Neural cell (in vitro differentiated cells): ENCODE measurements at regions not wholly inside any gene's neighbourhood (a gene's known extent, or its start where the extent isn't known, plus 50 kb on each side); places are given as distances from the start of the nearest gene placed in this dataset.

Source experiments
- H2AFZ ChIP-seq: fragments of 200-600, 300-800 bp; sonication (generic), shearing (Covaris generic); 2 replicates; pipeline ENCODE4 v1.6.0; 2014; ENCODE audit warnings: low read depth, mild to moderate bottlenecking, antibody characterized with exemption, low read length, moderate library complexity
- H3F3A ChIP-seq: fragments of 200-600 bp; shearing (Covaris generic); 2 replicates; pipeline ENCODE4 v1.6.1; 2016; ENCODE audit warnings: mild to moderate bottlenecking, moderate library complexity, mixed read lengths, antibody characterized with exemption, low read length; ENCODE audit not compliant: insufficient read depth, poor library complexity, severe bottlenecking
- H3K27ac ChIP-seq: fragments of 200-600, 300-800 bp; sonication (generic), shearing (Covaris generic); 2 replicates; pipeline ENCODE4 v1.5.1; 2014; ENCODE audit warnings: mild to moderate bottlenecking, low read length, moderate library complexity
- H3K27me3 ChIP-seq: fragments of 300-800, 200-600 bp; sonication (generic), shearing (Covaris generic); 2 replicates; pipeline ENCODE4 v1.6.0; 2014; ENCODE audit warnings: mild to moderate bottlenecking, low read depth, low read length, moderate library complexity; ENCODE audit not compliant: insufficient read depth
- H3K36me3 ChIP-seq: fragments of 300-800, 200-600 bp; sonication (generic), shearing (Covaris generic); 2 replicates; pipeline ENCODE4 v1.5.1; 2014; ENCODE audit warnings: mild to moderate bottlenecking, antibody characterized with exemption, low read length, moderate library complexity; ENCODE audit not compliant: insufficient read depth
- H3K4me2 ChIP-seq: fragments of 300-800, 200-600 bp; sonication (generic), shearing (Covaris generic); 2 replicates; pipeline ENCODE4 v1.6.0; 2014; ENCODE audit warnings: mild to moderate bottlenecking, low read length
- H3K4me3 ChIP-seq: fragments of 300-800, 200-600 bp; sonication (generic), shearing (Covaris generic); 2 replicates; pipeline ENCODE4 v1.5.1; 2014; ENCODE audit warnings: mild to moderate bottlenecking, low read length, moderate library complexity
- H3K79me2 ChIP-seq: fragments of 200-600 bp; shearing (Covaris generic); replicated peaks from 2 replicates; pipeline ENCODE4 v1.6.0; 2014; ENCODE audit warnings: mild to moderate bottlenecking, low read length, moderate library complexity; ENCODE audit not compliant: insufficient read depth
- H3K9ac ChIP-seq: fragments of 300-800, 200-600 bp; sonication (generic), shearing (Covaris generic); 2 replicates; pipeline ENCODE4 v1.6.1; 2016; ENCODE audit warnings: mild to moderate bottlenecking, low read length, mixed read lengths
- H3K9me2 ChIP-seq: fragments of 200-600 bp; shearing (Covaris generic); 2 replicates; pipeline ENCODE4 v1.6.1; 2016; ENCODE audit warnings: mild to moderate bottlenecking, low read length, mixed read lengths; ENCODE audit not compliant: insufficient read depth
- H3K9me3 ChIP-seq: fragments of 200-600, 300-800 bp; sonication (generic), shearing (Covaris generic); 2 replicates; pipeline ENCODE4 v1.6.1; 2016; ENCODE audit warnings: mild to moderate bottlenecking, mixed run types, low read length, moderate library complexity, mixed read lengths
- H4K20me1 ChIP-seq: fragments of 200-600 bp; shearing (Covaris generic); 2 replicates; pipeline ENCODE4 v1.6.1; 2016; ENCODE audit warnings: mild to moderate bottlenecking, mixed run types; ENCODE audit not compliant: insufficient read depth
- EP300 ChIP-seq: fragments of 450-650 bp; conservative IDR thresholded peaks from 2 replicates; pipeline ENCODE4 v1.6.1; 2014; ENCODE audit warnings: antibody characterized with exemption, mild to moderate bottlenecking, moderate library complexity; ENCODE audit not compliant: poor library complexity, severe bottlenecking
- EZH2 ChIP-seq: fragments of 200-600, 300-800 bp; shearing (Covaris generic), sonication (generic); IDR thresholded peaks from 2 replicates; pipeline ENCODE4 v1.6.1; 2014; ENCODE audit warnings: antibody characterized with exemption, low read length, borderline replicate concordance, mild to moderate bottlenecking; ENCODE audit not compliant: insufficient read depth, poor library complexity, severe bottlenecking
- MXI1 ChIP-seq: fragments of 450-650 bp; conservative IDR thresholded peaks from 2 replicates; pipeline ENCODE4 v1.6.1; 2014; ENCODE audit warnings: antibody characterized with exemption, mild to moderate bottlenecking; ENCODE audit not compliant: poor library complexity, severe bottlenecking
- POLR2AphosphoS5 ChIP-seq: IDR thresholded peaks from 2 replicates; pipeline ENCODE4 v1.6.1; 2012
- RAD21 ChIP-seq: fragments of 450-650 bp; conservative IDR thresholded peaks from 2 replicates; pipeline ENCODE4 v1.6.1; 2014; ENCODE audit warnings: antibody characterized with exemption, mild to moderate bottlenecking, moderate library complexity
- REST ChIP-seq: IDR thresholded peaks from 2 replicates; pipeline ENCODE4 v1.6.1; 2012; ENCODE audit warnings: borderline replicate concordance
- SMC3 ChIP-seq: fragments of 450-650 bp; conservative IDR thresholded peaks from 2 replicates; pipeline ENCODE4 v1.6.1; 2014; ENCODE audit warnings: antibody characterized with exemption, mild to moderate bottlenecking, moderate library complexity; ENCODE audit not compliant: poor library complexity
- TAF1 ChIP-seq: IDR thresholded peaks from 2 replicates; pipeline ENCODE4 v1.6.1; 2012; ENCODE audit warnings: low read depth
- TF ChIP-seq, protein P1 (sequence below): fragments of 450-650 bp; IDR thresholded peaks from 2 replicates; pipeline ENCODE4 v1.5.1; 2014; ENCODE audit warnings: antibody characterized with exemption, mild to moderate bottlenecking, moderate library complexity; ENCODE audit not compliant: poor library complexity, severe bottlenecking

GRCh38 chr3:118808723-118809122 is 225.9 kb downstream of the IGSF11 start:
- Histone ChIP-seq H4K20me1 (no peaks in the 10 kb centered on the region), H2AFZ (no peak overlapping the region), H3F3A (peaks cover 3% of the 10 kb centered on the region), H3K9me3 (no peaks in the 10 kb centered on the region), H3K36me3 (no peaks in the 10 kb centered on the region), H3K9me2 (no peaks in the 10 kb centered on the region), H3K4me2 (no peak overlapping the region), H3K4me3 (no peak overlapping the region), H3K27me3 (no peaks in the 10 kb centered on the region), H3K27ac (no peak overlapping the region), H3K79me2 (no peaks in the 10 kb centered on the region), H3K9ac (no peak overlapping the region)
- TF ChIP-seq POLR2AphosphoS5 (no peak), RAD21 (no peak), REST (no peak), SMC3 (no peak), EZH2 (no peak), TAF1 (no peak), MXI1 (no peak), EP300 (no peak)
- TF ChIP-seq, protein P1, sequence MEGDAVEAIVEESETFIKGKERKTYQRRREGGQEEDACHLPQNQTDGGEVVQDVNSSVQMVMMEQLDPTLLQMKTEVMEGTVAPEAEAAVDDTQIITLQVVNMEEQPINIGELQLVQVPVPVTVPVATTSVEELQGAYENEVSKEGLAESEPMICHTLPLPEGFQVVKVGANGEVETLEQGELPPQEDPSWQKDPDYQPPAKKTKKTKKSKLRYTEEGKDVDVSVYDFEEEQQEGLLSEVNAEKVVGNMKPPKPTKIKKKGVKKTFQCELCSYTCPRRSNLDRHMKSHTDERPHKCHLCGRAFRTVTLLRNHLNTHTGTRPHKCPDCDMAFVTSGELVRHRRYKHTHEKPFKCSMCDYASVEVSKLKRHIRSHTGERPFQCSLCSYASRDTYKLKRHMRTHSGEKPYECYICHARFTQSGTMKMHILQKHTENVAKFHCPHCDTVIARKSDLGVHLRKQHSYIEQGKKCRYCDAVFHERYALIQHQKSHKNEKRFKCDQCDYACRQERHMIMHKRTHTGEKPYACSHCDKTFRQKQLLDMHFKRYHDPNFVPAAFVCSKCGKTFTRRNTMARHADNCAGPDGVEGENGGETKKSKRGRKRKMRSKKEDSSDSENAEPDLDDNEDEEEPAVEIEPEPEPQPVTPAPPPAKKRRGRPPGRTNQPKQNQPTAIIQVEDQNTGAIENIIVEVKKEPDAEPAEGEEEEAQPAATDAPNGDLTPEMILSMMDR: no peak

GRCh38 chr3:118809696-118810498 is 224.7 kb downstream of the IGSF11 start:
- no peaks in the 10 kb centered on the region for H3K9me2 ChIP-seq
- no peaks in the 10 kb centered on the region for H3K27me3 ChIP-seq
- no peaks in the 10 kb centered on the region for H4K20me1 ChIP-seq
- H2AFZ ChIP-seq: no peak overlapping the region
- TF ChIP-seq REST (no peak), EZH2 (no peak), MXI1 (no peak), RAD21 (no peak), EP300 (no peak), POLR2AphosphoS5 (no peak), TAF1 (no peak), SMC3 (no peak)
- TF ChIP-seq, protein P1: no peak
- no peaks in the 10 kb centered on the region for H3K9me3 ChIP-seq
- H3K36me3 ChIP-seq: no peaks in the 10 kb centered on the region
- H3K4me3 ChIP-seq: no peak overlapping the region
- no peak overlapping the region for H3K4me2 ChIP-seq
- no peak overlapping the region for H3K9ac ChIP-seq
- no peak overlapping the region for H3K27ac ChIP-seq
- peaks cover 3% of the 10 kb centered on the region for H3F3A ChIP-seq
- no peaks in the 10 kb centered on the region for H3K79me2 ChIP-seq
